GM21737 (cell line): ENCODE measurements at regions not wholly inside any gene's neighbourhood (a gene's known extent, or its start where the extent isn't known, plus 50 kb on each side); places are given as distances from the start of the nearest gene placed in this dataset.

ENCODE experiments used
- ATAC-seq: cut with Tn5 transposase; IDR thresholded peaks from one replicate; pipeline ENCODE4 v1.9.1; 2021; ENCODE audit warnings: mild to moderate bottlenecking, moderate library complexity; ENCODE audit not compliant: unreplicated experiment

- ATAC-seq: no peak
Observed at GRCh38 chr21:35258521-35258920, 209.4 kb upstream of the RUNX1 start.

DNA sequence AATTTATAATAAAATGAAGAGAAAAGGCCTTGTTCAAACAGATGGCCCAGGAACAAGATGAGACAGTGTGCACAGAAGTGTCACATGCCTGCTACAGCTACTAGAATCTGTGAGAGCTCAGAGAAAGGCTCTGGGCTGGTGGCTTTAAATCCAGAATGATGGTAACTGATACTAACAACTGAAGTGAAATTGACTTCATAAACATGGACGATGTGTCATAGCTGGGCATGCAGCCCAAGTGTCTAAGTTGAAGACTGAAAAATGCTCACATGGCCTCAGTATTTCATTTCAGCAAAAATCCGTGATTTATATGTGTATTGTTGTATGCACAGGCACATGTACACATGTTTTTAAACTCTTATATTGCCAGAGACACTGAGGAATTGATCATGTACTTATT lies 208.3 kb upstream of the RUNX1 start:
- no peak for ATAC-seq

DNA sequence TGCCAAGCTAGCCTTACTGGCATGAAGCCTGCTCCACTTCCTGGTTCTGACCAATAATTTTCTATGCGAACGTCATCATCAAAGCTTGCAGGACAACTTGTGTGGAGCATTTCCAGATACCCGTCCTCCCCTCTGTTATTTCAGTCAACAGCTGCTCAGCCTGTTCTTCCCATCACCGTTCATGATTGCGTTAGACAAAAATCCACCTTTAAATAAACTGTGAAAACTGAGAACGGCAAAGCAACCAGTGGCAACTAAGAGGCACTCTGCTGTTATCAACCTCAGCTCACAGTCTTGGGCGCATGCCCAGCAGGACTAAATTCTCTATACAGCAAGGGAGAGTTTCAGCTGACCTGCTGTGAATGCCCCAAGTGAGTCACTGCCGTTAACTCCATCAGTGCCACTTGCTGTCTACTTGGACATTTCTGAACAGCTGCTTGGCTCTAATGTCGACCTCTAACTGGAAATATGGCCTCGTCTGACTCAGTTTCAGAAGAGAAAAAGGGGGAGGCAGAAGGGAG lies 207.4 kb upstream of the RUNX1 start:
- no peak for ATAC-seq

DNA sequence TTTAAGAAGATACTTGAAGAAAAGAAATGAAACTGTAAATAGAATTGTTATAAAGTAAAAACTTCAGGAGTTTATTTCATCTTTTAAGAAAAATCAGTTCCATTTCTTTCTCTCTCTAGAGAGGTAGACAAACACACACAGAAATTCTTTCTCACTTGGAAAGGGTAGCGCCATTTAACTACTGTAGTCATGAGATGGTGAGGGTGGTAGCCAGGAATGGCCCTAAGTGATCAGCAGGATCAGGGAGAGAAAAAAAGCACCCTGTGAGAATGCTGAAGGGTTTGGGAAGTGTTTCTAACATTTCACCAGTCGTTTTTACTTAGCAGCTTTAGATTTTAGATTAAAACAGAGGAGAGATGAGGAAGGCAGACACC lies 205.7 kb upstream of the RUNX1 start:
- no peak for ATAC-seq

- ATAC-seq: no peak
Observed at GRCh38 chr21:35254006-35254764, 205.1 kb upstream of the RUNX1 start.

DNA sequence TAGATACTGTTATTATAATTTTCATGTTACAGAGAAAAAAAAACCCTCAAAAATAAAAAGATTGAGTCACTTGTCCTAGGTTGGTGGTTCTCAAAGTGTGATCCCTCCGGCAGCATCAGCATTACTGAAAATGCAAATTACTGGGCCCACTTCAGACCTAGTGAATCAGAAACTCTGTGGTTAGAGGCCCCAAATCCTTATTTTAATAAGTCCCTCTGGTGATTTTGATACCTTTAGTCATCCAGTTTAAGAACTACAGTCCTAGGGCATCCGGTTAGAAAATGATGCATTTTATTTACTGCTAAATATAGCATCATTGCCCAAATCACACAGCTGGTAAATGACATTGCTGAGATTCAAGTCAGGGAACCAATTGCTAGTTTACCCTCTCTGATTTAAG lies 203.7 kb upstream of the RUNX1 start:
- ATAC-seq: no peak

- ATAC-seq: no peak
Observed at GRCh38 chr21:35249636-35250035, 200.5 kb upstream of the RUNX1 start.

GRCh38 chr21:35245879-35246278 lies 196.8 kb upstream of the RUNX1 start:
- no peak for ATAC-seq

DNA sequence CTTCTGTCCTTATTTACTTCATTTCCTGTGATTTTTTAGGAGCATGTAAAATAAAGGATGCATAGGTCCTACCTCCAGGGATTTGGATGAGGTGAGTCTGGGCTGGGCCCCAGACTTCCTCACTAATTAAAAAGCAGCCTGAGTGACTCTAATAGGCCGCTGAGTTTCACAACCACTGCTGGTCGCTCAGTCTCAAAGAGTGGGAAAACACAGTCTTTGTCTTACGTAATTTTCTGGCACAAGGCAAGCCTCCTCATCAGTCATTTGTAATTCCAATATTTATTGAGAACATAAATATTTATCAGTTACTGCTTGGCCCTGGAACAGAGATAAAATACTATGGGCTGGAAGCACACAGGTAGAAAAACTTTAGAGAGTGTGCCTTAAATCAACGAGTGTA lies 195.4 kb upstream of the RUNX1 start:
- ATAC-seq: no peak

DNA sequence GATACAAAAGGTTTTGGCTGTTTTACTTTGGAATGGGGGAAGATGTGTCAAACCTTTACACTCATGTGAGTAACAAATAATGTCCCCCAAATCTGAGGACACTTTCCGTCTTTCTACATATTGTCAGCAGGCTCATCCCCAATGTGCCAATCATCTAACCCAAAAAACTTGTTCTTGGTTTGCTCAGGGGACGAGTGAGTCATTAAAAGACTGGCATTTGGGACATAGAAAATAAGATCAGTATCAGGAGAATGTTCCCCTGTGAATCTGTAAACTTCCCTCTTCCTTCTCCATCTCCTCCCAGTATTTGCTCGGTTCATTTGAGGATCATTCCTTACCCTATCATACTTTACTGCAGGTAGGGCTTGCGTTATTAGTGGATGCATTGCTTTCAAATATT lies 194.1 kb upstream of the RUNX1 start:
- ATAC-seq: no peak

GRCh38 chr21:35239811-35240219 lies 190.7 kb upstream of the RUNX1 start:
- ATAC-seq: no peak

DNA sequence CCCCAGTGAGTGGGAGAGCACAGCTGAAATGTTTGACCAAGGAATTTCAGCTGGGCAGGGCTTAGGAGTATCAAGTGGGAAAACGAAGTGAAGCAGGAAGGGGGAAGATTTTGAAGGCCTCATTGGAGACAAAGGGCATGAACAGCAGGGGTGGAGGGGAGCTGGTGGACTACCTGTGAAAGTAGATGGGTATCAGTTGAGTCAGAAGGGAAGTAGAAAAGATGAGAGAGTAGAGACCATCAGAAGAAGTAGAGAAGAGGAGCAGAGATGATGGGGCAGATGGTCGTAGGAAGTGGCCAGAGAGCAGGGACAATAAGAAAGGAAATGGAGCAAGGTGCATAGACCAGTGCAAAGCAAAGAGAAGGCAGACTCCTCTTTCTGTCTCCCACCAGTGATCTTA lies 189.0 kb upstream of the RUNX1 start:
- no peak for ATAC-seq

- no peak for ATAC-seq
Observed at GRCh38 chr21:35237287-35237686, 188.2 kb upstream of the RUNX1 start.

- no peak for ATAC-seq
Observed at GRCh38 chr21:35236090-35236489, 187.0 kb upstream of the RUNX1 start.

- no peak for ATAC-seq
Observed at GRCh38 chr21:35234725-35235124, 185.6 kb upstream of the RUNX1 start.

DNA sequence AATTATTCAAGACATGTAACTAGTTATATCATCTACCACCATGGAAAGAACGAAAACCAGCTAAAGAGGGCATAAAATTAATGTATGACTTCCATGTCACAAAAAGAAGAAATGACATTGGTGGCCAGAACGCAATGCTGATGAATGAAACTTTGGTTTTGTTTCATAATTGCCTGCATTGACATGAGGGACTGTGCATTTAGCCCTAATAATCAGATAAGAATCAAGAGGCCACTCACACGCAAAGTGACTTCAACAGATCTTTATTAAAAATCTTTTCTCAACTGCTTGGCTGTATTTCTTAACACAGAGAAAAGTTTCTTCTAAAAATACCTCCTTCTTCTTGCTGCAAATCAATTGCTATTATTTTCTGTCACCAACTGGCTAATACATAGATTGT lies 184.7 kb upstream of the RUNX1 start:
- no peak for ATAC-seq

- ATAC-seq: no peak
Observed at GRCh38 chr21:35232545-35233176, 183.6 kb upstream of the RUNX1 start.

- ATAC-seq: no peak
Observed at GRCh38 chr21:35231090-35231489, 182.0 kb upstream of the RUNX1 start.

- ATAC-seq: no peak
Observed at GRCh38 chr21:35229290-35229689, 180.2 kb upstream of the RUNX1 start.

DNA sequence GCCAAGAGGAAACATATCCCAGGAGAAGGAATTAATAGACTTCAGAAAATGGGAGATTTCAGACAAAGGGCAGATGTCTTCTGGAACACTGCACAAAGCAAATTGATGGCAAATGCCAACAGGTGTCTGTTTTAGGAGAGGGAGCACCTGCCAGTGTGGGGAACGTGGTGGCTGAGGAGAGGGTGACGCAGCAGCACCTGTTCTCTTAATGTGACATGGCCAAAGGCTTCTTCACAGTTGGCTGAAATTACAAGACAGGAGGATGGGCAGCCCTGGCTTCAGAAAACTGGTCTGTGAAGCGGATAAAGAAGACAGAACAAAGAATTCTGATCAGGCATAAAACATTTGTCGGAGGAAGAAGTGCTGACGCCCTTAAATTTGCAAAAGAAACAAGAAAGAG lies 178.7 kb upstream of the RUNX1 start:
- ATAC-seq: no peak

DNA sequence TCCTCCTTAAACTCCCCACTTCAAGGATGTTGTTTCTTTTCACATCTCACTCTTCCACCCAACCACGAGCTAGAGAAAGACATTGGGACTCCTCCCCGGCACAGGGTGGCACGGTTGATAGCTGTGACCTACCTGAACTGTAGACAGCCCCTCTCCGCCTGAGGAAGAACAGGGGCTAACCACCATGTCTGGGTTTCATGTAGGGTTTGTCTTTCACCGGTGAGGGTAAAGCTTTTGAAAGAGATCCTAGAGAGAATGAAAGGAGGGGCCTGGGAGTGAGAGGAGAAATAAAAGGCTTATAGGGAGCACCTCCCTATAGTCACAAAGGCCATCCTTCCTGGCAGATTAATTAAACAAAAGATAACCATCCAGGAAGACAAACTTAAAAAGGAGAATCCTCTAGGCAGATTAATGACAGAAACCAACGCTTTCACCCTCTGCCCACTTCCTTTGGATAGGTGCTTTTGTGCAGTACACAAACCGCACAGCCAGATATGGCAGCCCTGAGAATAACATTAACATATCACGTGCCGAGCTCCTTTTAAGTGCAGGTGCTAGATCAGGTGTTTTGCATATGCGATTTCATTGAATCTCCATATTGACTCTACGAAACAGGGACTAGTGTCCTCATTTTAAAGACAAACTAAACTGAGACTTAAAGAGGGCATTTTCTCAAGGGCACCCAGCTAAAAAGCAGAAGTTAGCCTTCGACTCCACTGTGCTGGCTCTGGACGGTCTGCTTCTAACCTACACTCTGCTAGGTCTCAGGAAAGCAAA lies 178.1 kb upstream of the RUNX1 start:
- no peak for ATAC-seq

- no peak for ATAC-seq
Observed at GRCh38 chr21:35226328-35226727, 177.2 kb upstream of the RUNX1 start.
